Tibial artery (tissue), 4 donors: ENCODE measurements at regions not wholly inside any gene's neighbourhood (a gene's known extent, or its start where the extent isn't known, plus 50 kb on each side); places are given as distances from the start of the nearest gene placed in this dataset.

Source experiments
- DNase-seq, 2 donors: peaks; one replicate each; pipeline ENCODE4 v3.0.0-alpha.2; 2019
- H3K27ac ChIP-seq, 2 donors: fragments of 200-600 bp; sonication (generic) in 1 of 2; 1 replicate in 1 of 2; 2 replicates in 1 of 2; pipeline ENCODE4 v1.5.1; 2018 to 2019; ENCODE audit warnings: mild to moderate bottlenecking in 1 of 2
- H3K27me3 ChIP-seq, 2 donors: fragments of 200-600 bp; sonication (generic) in 1 of 2; one replicate each; pipeline versions ENCODE4 v1.5.1 to v1.6.0; 2016 to 2019
- H3K36me3 ChIP-seq, 3 donors: fragments of 200-600 bp; sonication (generic) in 2 of 3; one replicate each; pipeline ENCODE4 v1.5.1; 2016 to 2019; ENCODE audit warnings: mild to moderate bottlenecking in 2 of 3
- H3K4me1 ChIP-seq, 4 donors: fragments of 200-600 bp; sonication (generic) in 2 of 4; 1 replicate in 3 of 4; 2 replicates in 1 of 4; pipeline ENCODE4 v1.5.1; 2016 to 2019
- H3K4me3 ChIP-seq, 2 donors: fragments of 200-600 bp; sonication (generic) in 1 of 2; 1 replicate in 1 of 2; 2 replicates in 1 of 2; pipeline ENCODE4 v1.5.1; 2018 to 2019; ENCODE audit warnings: mild to moderate bottlenecking in 2 of 2
- H3K9me3 ChIP-seq, 3 donors: fragments of 200-600 bp; sonication (generic) in 1 of 3; one replicate each; pipeline ENCODE4 v1.5.1; 2016 to 2019
- intact Hi-C: fragments of 100-400 bp; cut with DNase I; formaldehyde crosslinking; loops from one replicate; pipeline ENCODE4 v1.15.0; 2023; ENCODE audit warnings: low total_unique reads
- TF ChIP-seq, protein P1 (sequence below), 2 experiments: fragments of 200-600 bp in 1 of 2; fragments of 450-650 bp in 1 of 2; IDR thresholded peaks; one replicate each; pipeline ENCODE4 v1.5.1; 2017 to 2019; ENCODE audit warnings: antibody characterized with exemption in 2 of 2, mild to moderate bottlenecking in 1 of 2, moderate library complexity in 1 of 2

DNA sequence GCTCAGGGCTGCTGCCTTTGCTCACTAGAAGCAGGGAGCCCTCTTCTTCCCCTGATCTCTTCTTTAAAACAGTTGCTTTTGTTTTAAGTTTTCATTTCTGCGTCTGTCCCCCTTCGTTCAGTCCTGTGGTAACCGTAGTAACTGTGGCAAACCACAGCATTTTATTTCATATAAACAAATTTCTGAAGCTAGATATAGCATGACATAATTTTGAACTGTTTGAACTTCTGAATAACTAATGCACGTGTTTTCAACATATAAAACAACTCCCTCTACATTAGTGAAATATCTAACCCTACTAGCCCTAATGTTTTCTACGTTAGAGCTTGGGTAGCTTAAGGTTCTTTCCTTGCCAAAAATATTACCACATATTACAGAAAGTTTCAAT is 104.6 kb downstream of the DISP1 start:
- peaks cover 0 to 9% (median 6%) of the 10 kb centered on the region in 3 donors for H3K9me3 ChIP-seq
- H3K27me3 ChIP-seq, result no peaks in the 10 kb centered on the region
- TF ChIP-seq, protein P1, sequence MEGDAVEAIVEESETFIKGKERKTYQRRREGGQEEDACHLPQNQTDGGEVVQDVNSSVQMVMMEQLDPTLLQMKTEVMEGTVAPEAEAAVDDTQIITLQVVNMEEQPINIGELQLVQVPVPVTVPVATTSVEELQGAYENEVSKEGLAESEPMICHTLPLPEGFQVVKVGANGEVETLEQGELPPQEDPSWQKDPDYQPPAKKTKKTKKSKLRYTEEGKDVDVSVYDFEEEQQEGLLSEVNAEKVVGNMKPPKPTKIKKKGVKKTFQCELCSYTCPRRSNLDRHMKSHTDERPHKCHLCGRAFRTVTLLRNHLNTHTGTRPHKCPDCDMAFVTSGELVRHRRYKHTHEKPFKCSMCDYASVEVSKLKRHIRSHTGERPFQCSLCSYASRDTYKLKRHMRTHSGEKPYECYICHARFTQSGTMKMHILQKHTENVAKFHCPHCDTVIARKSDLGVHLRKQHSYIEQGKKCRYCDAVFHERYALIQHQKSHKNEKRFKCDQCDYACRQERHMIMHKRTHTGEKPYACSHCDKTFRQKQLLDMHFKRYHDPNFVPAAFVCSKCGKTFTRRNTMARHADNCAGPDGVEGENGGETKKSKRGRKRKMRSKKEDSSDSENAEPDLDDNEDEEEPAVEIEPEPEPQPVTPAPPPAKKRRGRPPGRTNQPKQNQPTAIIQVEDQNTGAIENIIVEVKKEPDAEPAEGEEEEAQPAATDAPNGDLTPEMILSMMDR (IDR thresholded peaks at IDR 0.05), result no peak
- intact Hi-C loops, result no loop called here
- H3K4me1 ChIP-seq, result no peaks in the 10 kb centered on the region
- peaks cover 0 to 8% (median 0%) of the 10 kb centered on the region in 3 donors for H3K36me3 ChIP-seq
- no peak overlapping the region for H3K4me3 ChIP-seq
- no peak overlapping the region for H3K27ac ChIP-seq
- no peak for DNase-seq

DNA sequence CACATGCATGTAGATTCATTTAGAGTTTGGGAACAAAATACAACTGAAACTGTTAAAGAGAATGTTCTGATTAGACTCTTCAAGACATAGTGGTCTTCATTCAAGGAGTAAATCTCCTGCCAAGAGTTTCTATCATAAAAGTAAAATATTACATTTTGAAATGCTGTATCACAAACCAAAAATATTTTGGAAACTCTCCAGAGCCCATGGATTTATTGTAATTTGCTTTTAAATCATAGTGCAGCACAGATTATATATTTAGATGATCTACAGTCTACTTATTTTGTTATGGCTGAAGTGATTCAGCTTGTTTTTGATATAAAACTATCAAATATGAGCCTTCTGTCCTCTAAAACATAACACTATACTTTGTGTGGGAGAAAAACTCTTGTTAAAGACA is 105.3 kb downstream of the DISP1 start:
- H3K36me3 ChIP-seq, result peaks cover 0 to 8% (median 0%) of the 10 kb centered on the region in 3 donors
- no peak overlapping the region for H3K4me3 ChIP-seq
- intact Hi-C loops, result no loop called here
- H3K27ac ChIP-seq, result no peak overlapping the region
- H3K27me3 ChIP-seq, result no peaks in the 10 kb centered on the region
- H3K9me3 ChIP-seq, result peaks cover 0 to 9% (median 6%) of the 10 kb centered on the region in 3 donors
- no peak for DNase-seq
- TF ChIP-seq, protein P1 (IDR thresholded peaks at IDR 0.05), result no peak
- no peaks in the 10 kb centered on the region for H3K4me1 ChIP-seq

DNA sequence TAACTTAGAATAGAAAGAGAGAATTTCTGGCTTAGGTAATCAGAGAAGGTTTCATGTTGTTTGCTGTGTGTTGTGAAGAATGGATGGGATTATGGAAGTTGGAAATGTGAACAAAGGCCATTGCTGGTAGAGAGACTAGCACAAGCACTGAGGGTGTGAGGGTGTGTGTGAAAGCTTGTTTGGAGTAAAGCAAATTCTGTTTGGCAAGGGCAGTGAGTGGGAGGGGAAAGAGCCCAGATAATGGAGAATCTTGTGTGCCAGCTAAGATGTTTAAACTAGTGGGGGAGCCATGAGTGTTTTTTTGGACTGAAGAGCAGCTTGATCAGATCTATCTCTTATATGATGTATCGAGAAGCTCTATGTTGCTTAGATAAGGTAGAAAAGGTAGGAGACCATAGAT is 107.1 kb downstream of the DISP1 start:
- H3K4me3 ChIP-seq, result no peak overlapping the region
- H3K4me1 ChIP-seq, result no peaks in the 10 kb centered on the region
- TF ChIP-seq, protein P1 (IDR thresholded peaks at IDR 0.05), result no peak
- no peaks in the 10 kb centered on the region for H3K27me3 ChIP-seq
- intact Hi-C loops, result no loop called here
- DNase-seq, result no peak
- H3K9me3 ChIP-seq, result peaks cover 0 to 4% (median 4%) of the 10 kb centered on the region in 3 donors
- H3K27ac ChIP-seq, result no peak overlapping the region
- peaks cover 0 to 5% (median 0%) of the 10 kb centered on the region in 3 donors for H3K36me3 ChIP-seq

DNA sequence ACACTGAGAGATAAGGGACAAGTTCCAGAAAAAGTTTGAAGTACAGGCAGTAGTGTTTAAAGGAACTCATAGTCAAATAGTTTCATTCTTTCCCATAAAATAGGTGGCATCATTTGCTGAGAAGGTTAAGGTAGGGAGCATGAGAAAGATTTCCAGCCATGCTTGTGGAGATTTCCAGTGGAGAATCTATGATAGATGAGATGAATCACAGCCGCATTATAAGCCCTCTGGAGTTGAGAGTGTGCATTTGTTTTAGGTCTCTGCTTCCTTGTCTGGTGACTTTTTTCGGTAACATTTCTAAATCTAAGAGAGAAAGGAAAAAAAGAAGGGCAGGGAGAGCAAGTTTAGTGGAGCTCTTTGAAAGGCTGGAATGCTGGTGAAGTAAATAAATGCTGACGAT is 108.7 kb downstream of the DISP1 start:
- no peaks in the 10 kb centered on the region for H3K36me3 ChIP-seq

DNA sequence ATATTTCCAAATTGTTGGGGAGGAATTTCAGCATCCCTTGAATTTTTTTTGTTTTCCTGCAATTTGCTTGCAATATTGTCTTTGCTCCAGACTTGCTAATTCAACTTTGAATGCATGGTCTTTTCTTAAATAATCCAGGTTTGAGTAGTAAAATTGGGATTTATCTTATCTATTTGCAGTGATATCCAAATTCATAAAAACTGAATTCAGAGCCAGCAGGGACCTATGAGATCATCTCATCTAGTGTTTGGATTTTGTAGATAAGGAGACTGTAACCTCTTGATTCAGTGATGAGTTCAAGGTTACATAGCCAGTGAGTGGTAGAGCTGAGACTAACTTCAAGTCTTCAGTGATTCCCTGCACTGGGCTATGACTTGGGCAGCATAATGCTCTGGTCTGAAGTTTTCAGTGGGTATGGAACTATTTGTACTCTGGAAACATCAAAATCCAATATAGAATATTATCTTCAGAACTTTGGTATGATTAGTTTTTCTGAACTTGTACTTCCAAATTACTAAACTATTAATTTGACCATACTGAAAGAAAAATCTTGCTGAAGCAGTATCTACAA is 109.4 kb downstream of the DISP1 start:
- intact Hi-C loops, result no loop called here
- Histone ChIP-seq H3K9me3 (no peaks in the 10 kb centered on the region), H3K27ac (no peak overlapping the region), H3K4me3 (no peak overlapping the region), H3K27me3 (no peaks in the 10 kb centered on the region), H3K4me1 (peaks cover 0 to 11% (median 0%) of the 10 kb centered on the region in 4 donors), H3K36me3 (no peaks in the 10 kb centered on the region)
- DNase-seq, result no peak
- TF ChIP-seq, protein P1 (IDR thresholded peaks at IDR 0.05), result no peak

More for the DNA sequence above, 108.7 kb downstream of the DISP1 start:
- Histone ChIP-seq H3K27ac (no peak overlapping the region), H3K4me1 (peaks cover 0 to 7% (median 0%) of the 10 kb centered on the region in 4 donors), H3K27me3 (no peaks in the 10 kb centered on the region), H3K4me3 (no peak overlapping the region), H3K9me3 (no peaks in the 10 kb centered on the region)
- TF ChIP-seq, protein P1 (IDR thresholded peaks at IDR 0.05), result no peak
- intact Hi-C loops, result no loop called here
- no peak for DNase-seq

DNA sequence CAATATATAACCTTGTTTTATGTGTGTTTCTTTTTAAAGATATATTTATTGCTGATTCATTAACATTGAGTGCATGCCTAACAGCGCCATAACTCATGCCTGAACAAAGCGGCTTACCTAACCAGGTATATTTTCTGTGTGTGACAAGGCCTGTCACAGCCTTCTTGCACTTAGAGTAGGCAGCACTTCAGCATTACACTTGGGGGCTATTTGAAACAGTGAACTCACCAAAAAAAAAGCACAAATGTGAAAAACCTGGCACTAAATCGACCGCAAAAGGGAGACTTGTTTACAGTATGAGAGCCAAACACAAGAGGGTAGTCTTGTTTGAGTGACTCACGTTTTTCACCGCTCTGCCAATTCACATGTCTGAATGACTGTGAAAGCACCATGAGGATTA is 111.7 kb downstream of the DISP1 start:
- TF ChIP-seq, protein P1 (IDR thresholded peaks at IDR 0.05), result no peak
- peaks cover 0 to 20% (median 0%) of the 10 kb centered on the region in 4 donors for H3K4me1 ChIP-seq
- no peak overlapping the region for H3K4me3 ChIP-seq
- no peak for DNase-seq
- no peaks in the 10 kb centered on the region for H3K9me3 ChIP-seq
- no peaks in the 10 kb centered on the region for H3K36me3 ChIP-seq
- no peaks in the 10 kb centered on the region for H3K27me3 ChIP-seq
- intact Hi-C loops, result no loop called here
- H3K27ac ChIP-seq, result no peak overlapping the region
